ENCODE measurements at regions not wholly inside any gene's neighbourhood (a gene's known extent, or its start where the extent isn't known, plus 50 kb on each side); places are given as distances from the start of the nearest gene placed in this dataset.

- TF ChIP-seq EP300 (IDR thresholded peaks at IDR 0.05; ENCODE audit: borderline replicate concordance in 1 of 2, control insufficient read depth in 1 of 2, low read depth in 2 of 2, low read length in 2 of 2) (no peak), STAT3 (IDR thresholded peaks at IDR 0.05; ENCODE audit: low read depth, low read length) (no peak), BACH1 (IDR thresholded peaks at IDR 0.05; ENCODE audit: borderline replicate concordance) (no peak), CHD2 (IDR thresholded peaks at IDR 0.05; ENCODE audit: borderline replicate concordance, low read depth, low read length) (peak; percentile 86)
Observed at GRCh38 chr6:27188885-27189418, 58.5 kb upstream of the PRSS16 start.
